ENCODE measurements at regions not wholly inside any gene's neighbourhood (a gene's known extent, or its start where the extent isn't known, plus 50 kb on each side); places are given as distances from the start of the nearest gene placed in this dataset.

DNA sequence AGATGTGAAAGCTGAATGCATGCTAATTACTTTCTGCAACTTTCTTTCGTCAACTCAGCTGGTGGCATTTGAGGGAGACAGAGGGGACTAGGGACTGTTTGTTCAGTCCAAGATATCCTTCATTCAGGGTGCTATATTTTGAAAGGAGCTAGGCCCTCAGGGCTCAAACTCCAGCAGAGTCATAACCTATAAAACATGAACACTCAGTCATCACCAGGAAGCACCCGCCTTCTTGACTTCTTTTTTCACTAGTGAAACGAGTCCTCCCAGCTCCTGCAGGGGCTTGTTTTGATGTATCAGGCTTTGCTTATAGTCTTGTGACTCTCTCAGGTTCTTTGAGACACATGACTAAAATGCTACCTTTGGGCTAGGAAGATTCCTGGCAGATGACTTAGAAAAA lies 230.6 kb downstream of the PCDH7 start:
- no peak for DNase-seq (ENCODE audit: low read depth, low spot score)
- no peak overlapping the region for H3K9ac ChIP-seq (ENCODE audit: insufficient read length, low read depth)
- TF ChIP-seq ZNF274 (IDR thresholded peaks at IDR 0.05; ENCODE audit: low read depth, low read length) (no peak), YY1 (IDR thresholded peaks at IDR 0.05; ENCODE audit: insufficient read depth, insufficient read length) (no peak), SUZ12 (IDR thresholded peaks at IDR 0.05; ENCODE audit: extremely low read depth, insufficient read depth, insufficient read length) (no peak)
- no peaks in the 10 kb centered on the region for H3K4me1 ChIP-seq (ENCODE audit: insufficient read depth, insufficient read length)
- no peaks in the 10 kb centered on the region for H3K27me3 ChIP-seq (ENCODE audit: insufficient read depth, insufficient read length)
- H3K36me3 ChIP-seq (ENCODE audit: insufficient read depth, insufficient read length, low read length), result no peaks in the 10 kb centered on the region
- no peak overlapping the region for H3K4me3 ChIP-seq (ENCODE audit: insufficient read length, low read depth)
- H3K9me3 ChIP-seq (ENCODE audit: insufficient read depth, low read length), result no peaks in the 10 kb centered on the region

GRCh38 chr4:30952526-30953219 lies 232.5 kb downstream of the PCDH7 start:
- no peak for DNase-seq (ENCODE audit: low read depth, low spot score)
- TF ChIP-seq ZNF274 (IDR thresholded peaks at IDR 0.05; ENCODE audit: low read depth, low read length) (no peak), YY1 (IDR thresholded peaks at IDR 0.05; ENCODE audit: insufficient read depth, insufficient read length) (no peak), SUZ12 (IDR thresholded peaks at IDR 0.05; ENCODE audit: extremely low read depth, insufficient read depth, insufficient read length) (no peak)
- Histone ChIP-seq H3K4me1 (ENCODE audit: insufficient read depth, insufficient read length) (no peaks in the 10 kb centered on the region), H3K4me3 (ENCODE audit: insufficient read length, low read depth) (no peak overlapping the region), H3K9ac (ENCODE audit: insufficient read length, low read depth) (no peak overlapping the region), H3K36me3 (ENCODE audit: insufficient read depth, insufficient read length, low read length) (no peaks in the 10 kb centered on the region), H3K27me3 (ENCODE audit: insufficient read depth, insufficient read length) (no peaks in the 10 kb centered on the region), H3K9me3 (ENCODE audit: insufficient read depth, low read length) (no peaks in the 10 kb centered on the region)

DNA sequence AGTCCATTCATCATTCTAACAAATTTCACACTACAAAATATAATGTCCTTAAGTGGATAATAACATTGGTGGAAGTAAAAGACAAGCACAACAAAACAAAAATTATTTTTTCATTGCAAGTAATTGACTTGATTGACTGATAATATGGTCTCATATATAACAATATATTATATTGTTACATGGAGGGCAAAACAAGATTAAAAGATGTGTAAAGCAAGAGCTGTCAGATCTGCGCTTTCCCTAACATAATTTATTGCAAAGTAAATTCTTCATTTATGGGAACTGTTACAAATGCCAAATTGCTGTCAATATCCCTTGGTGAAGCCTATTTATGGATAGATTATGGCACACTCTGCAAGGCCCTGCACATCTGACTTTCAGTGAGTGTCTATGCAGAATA lies 233.6 kb downstream of the PCDH7 start:
- no peaks in the 10 kb centered on the region for H3K4me1 ChIP-seq (ENCODE audit: insufficient read depth, insufficient read length)
- H3K9ac ChIP-seq (ENCODE audit: insufficient read length, low read depth), result no peak overlapping the region
- H3K4me3 ChIP-seq (ENCODE audit: insufficient read length, low read depth), result no peak overlapping the region
- H3K27me3 ChIP-seq (ENCODE audit: insufficient read depth, insufficient read length), result no peaks in the 10 kb centered on the region
- no peak for DNase-seq (ENCODE audit: low read depth, low spot score)
- H3K36me3 ChIP-seq (ENCODE audit: insufficient read depth, insufficient read length, low read length), result no peaks in the 10 kb centered on the region
- TF ChIP-seq YY1 (IDR thresholded peaks at IDR 0.05; ENCODE audit: insufficient read depth, insufficient read length) (no peak), SUZ12 (IDR thresholded peaks at IDR 0.05; ENCODE audit: extremely low read depth, insufficient read depth, insufficient read length) (no peak), ZNF274 (IDR thresholded peaks at IDR 0.05; ENCODE audit: low read depth, low read length) (no peak)
- no peaks in the 10 kb centered on the region for H3K9me3 ChIP-seq (ENCODE audit: insufficient read depth, low read length)

- no peak overlapping the region for H3K4me3 ChIP-seq (ENCODE audit: insufficient read length, low read depth)
- H3K4me1 ChIP-seq (ENCODE audit: insufficient read depth, insufficient read length), result no peaks in the 10 kb centered on the region
- TF ChIP-seq SUZ12 (IDR thresholded peaks at IDR 0.05; ENCODE audit: extremely low read depth, insufficient read depth, insufficient read length) (no peak), YY1 (IDR thresholded peaks at IDR 0.05; ENCODE audit: insufficient read depth, insufficient read length) (no peak), ZNF274 (IDR thresholded peaks at IDR 0.05; ENCODE audit: low read depth, low read length) (no peak)
- no peak for DNase-seq (ENCODE audit: low read depth, low spot score)
- no peaks in the 10 kb centered on the region for H3K9me3 ChIP-seq (ENCODE audit: insufficient read depth, low read length)
- no peaks in the 10 kb centered on the region for H3K27me3 ChIP-seq (ENCODE audit: insufficient read depth, insufficient read length)
- H3K9ac ChIP-seq (ENCODE audit: insufficient read length, low read depth), result no peak overlapping the region
- H3K36me3 ChIP-seq (ENCODE audit: insufficient read depth, insufficient read length, low read length), result no peaks in the 10 kb centered on the region
Measured at GRCh38 chr4:30956916-30957315, 236.7 kb downstream of the PCDH7 start.

DNA sequence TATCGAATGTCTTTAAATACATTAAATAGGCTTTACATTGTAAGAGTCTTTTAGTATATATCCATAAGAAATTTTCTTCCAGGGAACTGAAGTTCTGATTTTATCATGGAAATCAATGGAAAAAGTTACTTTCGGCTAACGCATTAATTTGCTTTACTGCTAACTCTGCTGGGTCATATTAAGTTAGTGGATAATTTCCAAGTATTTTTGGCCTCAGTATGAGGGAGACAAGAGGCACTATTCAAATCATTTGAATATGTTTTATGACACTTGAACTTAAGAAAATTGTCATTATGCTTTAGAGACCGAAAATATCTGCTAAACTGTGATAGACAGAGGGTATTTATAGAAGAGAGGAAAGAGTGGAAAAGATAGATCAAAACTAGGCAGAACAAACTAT lies 237.5 kb downstream of the PCDH7 start:
- no peaks in the 10 kb centered on the region for H3K9me3 ChIP-seq (ENCODE audit: insufficient read depth, low read length)
- no peaks in the 10 kb centered on the region for H3K27me3 ChIP-seq (ENCODE audit: insufficient read depth, insufficient read length)
- TF ChIP-seq SUZ12 (IDR thresholded peaks at IDR 0.05; ENCODE audit: extremely low read depth, insufficient read depth, insufficient read length) (no peak), YY1 (IDR thresholded peaks at IDR 0.05; ENCODE audit: insufficient read depth, insufficient read length) (no peak), ZNF274 (IDR thresholded peaks at IDR 0.05; ENCODE audit: low read depth, low read length) (no peak)
- no peak overlapping the region for H3K9ac ChIP-seq (ENCODE audit: insufficient read length, low read depth)
- H3K36me3 ChIP-seq (ENCODE audit: insufficient read depth, insufficient read length, low read length), result no peaks in the 10 kb centered on the region
- no peaks in the 10 kb centered on the region for H3K4me1 ChIP-seq (ENCODE audit: insufficient read depth, insufficient read length)
- DNase-seq (ENCODE audit: low read depth, low spot score), result no peak
- H3K4me3 ChIP-seq (ENCODE audit: insufficient read length, low read depth), result no peak overlapping the region

DNA sequence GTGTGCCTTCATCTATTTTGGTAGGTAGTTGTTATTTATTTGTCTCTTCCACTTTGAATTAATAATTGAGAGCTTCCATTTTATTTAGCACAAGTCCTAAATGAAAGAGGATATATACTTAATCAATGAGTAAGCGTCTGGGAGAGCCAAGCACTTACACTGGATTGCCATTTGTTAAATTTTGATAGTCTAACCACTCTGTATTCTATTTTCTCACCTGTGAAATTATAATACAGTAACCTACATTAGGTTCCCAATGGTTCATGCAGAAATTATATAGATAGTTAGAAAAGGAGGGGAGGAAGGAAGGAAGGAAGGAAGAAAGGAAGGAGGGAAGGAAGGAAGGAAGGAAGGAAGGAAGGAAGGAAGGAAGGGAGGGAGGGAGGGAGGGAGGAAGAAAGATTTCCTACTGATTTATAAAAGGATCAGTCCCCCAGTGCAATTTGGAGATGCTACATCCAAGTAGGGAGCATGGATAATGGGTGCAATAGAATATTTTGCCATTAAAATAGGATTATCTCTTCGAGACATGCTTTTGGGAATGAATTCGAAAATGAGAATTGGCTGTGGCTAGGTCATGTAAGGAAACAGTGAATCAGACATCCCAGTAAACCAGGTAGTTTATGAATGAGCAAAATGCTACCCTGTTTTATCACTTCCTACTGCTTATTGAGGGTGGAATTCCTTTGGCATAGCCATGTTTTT lies 239.8 kb downstream of the PCDH7 start:
- Histone ChIP-seq H3K9ac (ENCODE audit: insufficient read length, low read depth) (no peak overlapping the region), H3K4me1 (ENCODE audit: insufficient read depth, insufficient read length) (no peaks in the 10 kb centered on the region), H3K27me3 (ENCODE audit: insufficient read depth, insufficient read length) (no peaks in the 10 kb centered on the region), H3K4me3 (ENCODE audit: insufficient read length, low read depth) (no peak overlapping the region), H3K9me3 (ENCODE audit: insufficient read depth, low read length) (no peaks in the 10 kb centered on the region), H3K36me3 (ENCODE audit: insufficient read depth, insufficient read length, low read length) (no peaks in the 10 kb centered on the region)
- TF ChIP-seq ZNF274 (IDR thresholded peaks at IDR 0.05; ENCODE audit: low read depth, low read length), result no peak
- no peak for TF ChIP-seq SUZ12 (IDR thresholded peaks at IDR 0.05; ENCODE audit: extremely low read depth, insufficient read depth, insufficient read length)
- no peak for DNase-seq (ENCODE audit: low read depth, low spot score)

- DNase-seq (ENCODE audit: low read depth, low spot score), result no peak
- H3K4me3 ChIP-seq (ENCODE audit: insufficient read length, low read depth), result no peak overlapping the region
- no peak overlapping the region for H3K9ac ChIP-seq (ENCODE audit: insufficient read length, low read depth)
- H3K9me3 ChIP-seq (ENCODE audit: insufficient read depth, low read length), result no peaks in the 10 kb centered on the region
- H3K27me3 ChIP-seq (ENCODE audit: insufficient read depth, insufficient read length), result no peaks in the 10 kb centered on the region
- TF ChIP-seq YY1 (IDR thresholded peaks at IDR 0.05; ENCODE audit: insufficient read depth, insufficient read length) (no peak), SUZ12 (IDR thresholded peaks at IDR 0.05; ENCODE audit: extremely low read depth, insufficient read depth, insufficient read length) (no peak), ZNF274 (IDR thresholded peaks at IDR 0.05; ENCODE audit: low read depth, low read length) (no peak)
- H3K36me3 ChIP-seq (ENCODE audit: insufficient read depth, insufficient read length, low read length), result no peaks in the 10 kb centered on the region
- no peaks in the 10 kb centered on the region for H3K4me1 ChIP-seq (ENCODE audit: insufficient read depth, insufficient read length)
Measured at GRCh38 chr4:30962939-30963338, 242.8 kb downstream of the PCDH7 start.

Measured in NT2/D1 (cell line).